Thymus (tissue), 11 donors: ENCODE measurements at regions not wholly inside any gene's neighbourhood (a gene's known extent, or its start where the extent isn't known, plus 50 kb on each side); places are given as distances from the start of the nearest gene placed in this dataset.

Experiments used
- DNase-seq, 9 donors: peaks; one replicate each; pipeline ENCODE4 v3.0.0-alpha.2; 2013; ENCODE audit warnings: low spot score in 9 of 9, low read depth in 6 of 9, missing footprints in 1 of 9
- H3K27ac ChIP-seq, 2 donors: one replicate each; pipeline ENCODE4 v1.5.1; 2013; ENCODE audit warnings: control low read depth in 1 of 2, low read depth in 1 of 2, low read length in 1 of 2, mild to moderate bottlenecking in 1 of 2, moderate library complexity in 1 of 2
- H3K27me3 ChIP-seq, 2 donors: one replicate each; pipeline ENCODE4 v1.5.1; 2013; ENCODE audit warnings: low read length in 1 of 2; ENCODE audit not compliant: control insufficient read depth in 2 of 2, insufficient read depth in 1 of 2
- H3K36me3 ChIP-seq, 2 donors: one replicate each; pipeline ENCODE4 v1.5.1; 2013; ENCODE audit warnings: low read length in 1 of 2, mild to moderate bottlenecking in 1 of 2, moderate library complexity in 1 of 2; ENCODE audit not compliant: control insufficient read depth in 2 of 2, insufficient read depth in 2 of 2
- H3K4me1 ChIP-seq, 2 donors: one replicate each; pipeline ENCODE4 v1.5.1; 2013; ENCODE audit warnings: low read length in 2 of 2; ENCODE audit not compliant: control insufficient read depth in 2 of 2, insufficient read depth in 2 of 2
- H3K4me3 ChIP-seq, 2 donors: one replicate each; pipeline ENCODE4 v1.5.1; 2013; ENCODE audit warnings: low read length in 2 of 2, control low read depth in 1 of 2, mild to moderate bottlenecking in 1 of 2
- H3K9me3 ChIP-seq, 2 donors: one replicate each; pipeline ENCODE4 v1.5.1; 2013; ENCODE audit warnings: low read length in 1 of 2, mild to moderate bottlenecking in 1 of 2; ENCODE audit not compliant: control insufficient read depth in 2 of 2, insufficient read depth in 1 of 2
- WGBS: extraction: QIAGEN DNeasy Blood & Tissue Kit; methylation state at CpG from one replicate; pipeline ENCODE4 v1.1.7; 2013; 5-methylcytosine and 5-hydroxymethylcytosine counted together
- donor health status: healthy.

DNA sequence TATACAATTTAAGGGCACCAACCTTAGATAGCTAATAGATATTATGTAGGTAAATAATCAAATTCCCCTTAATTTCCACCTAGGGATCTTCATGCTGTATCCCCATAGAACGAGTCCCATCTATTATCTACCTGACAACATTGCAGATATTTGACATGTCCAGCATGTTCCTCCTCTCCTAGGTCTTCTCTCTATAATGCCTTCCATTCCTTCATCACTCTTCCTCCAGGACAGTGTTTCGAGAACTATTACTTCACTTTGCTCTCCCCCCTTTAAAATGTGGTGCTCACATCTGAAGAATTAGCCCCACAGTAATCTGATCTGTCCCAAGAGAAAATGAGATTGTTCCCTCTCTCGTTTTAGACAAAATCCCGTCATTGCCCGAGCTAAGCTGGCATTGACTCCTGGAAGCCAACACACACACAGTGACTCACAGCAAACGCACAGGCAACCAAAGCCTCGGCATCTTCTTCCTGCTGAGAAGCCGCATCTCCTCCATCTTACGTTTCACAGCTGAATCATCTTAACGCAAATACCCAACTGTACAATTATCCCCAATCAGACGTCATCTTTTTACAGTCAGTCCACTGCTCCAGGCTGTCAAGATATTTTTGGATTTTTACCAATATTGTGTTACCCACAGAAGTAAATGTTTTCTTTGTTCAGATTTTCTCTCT lies 162.9 kb upstream of the AGAP1 start:
- Histone ChIP-seq H3K27me3 (no peaks in the 10 kb centered on the region), H3K27ac (no peak overlapping the region), H3K4me1 (no peaks in the 10 kb centered on the region), H3K4me3 (no peak overlapping the region), H3K36me3 (no peaks in the 10 kb centered on the region), H3K9me3 (no peaks in the 10 kb centered on the region)
- DNase-seq: no peak
- 91% methylated on average over 11 of the region's 11 CpGs for WGBS

DNA sequence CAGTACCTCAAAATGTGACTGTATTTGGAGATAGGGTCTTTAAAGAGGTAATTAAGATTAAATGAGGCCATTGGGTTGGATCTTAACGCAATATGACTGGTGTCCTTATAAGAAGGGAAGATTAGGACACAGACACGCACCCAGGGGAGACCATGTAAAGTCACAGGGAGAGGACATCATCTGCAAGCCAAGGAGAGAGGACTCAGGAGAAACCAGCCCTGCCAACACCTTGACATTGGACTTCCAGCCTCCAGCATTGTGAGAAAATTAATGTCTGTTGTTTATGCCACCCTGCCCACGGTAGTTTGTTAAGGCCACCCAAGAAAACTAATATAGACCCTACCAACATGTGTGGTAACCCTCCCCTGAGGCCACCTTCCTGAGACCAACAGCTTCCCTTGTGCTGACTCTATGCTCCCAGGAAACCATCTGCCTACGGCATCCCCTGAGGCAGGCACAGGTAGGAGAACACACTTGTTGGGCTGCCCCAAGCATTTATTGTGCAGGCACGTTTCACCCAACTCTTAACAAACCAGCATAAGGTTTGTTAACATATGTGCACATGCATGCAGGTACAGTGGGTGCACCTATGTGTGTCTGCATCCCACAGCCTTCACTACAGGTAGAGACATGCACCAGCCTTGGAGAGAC lies 161.5 kb upstream of the AGAP1 start:
- no peak for DNase-seq
- Histone ChIP-seq H3K36me3 (no peaks in the 10 kb centered on the region), H3K9me3 (no peaks in the 10 kb centered on the region), H3K27ac (no peak overlapping the region), H3K4me1 (no peaks in the 10 kb centered on the region), H3K27me3 (no peaks in the 10 kb centered on the region), H3K4me3 (no peak overlapping the region)
- WGBS: 91% methylated on average over 5 of the region's 5 CpGs

DNA sequence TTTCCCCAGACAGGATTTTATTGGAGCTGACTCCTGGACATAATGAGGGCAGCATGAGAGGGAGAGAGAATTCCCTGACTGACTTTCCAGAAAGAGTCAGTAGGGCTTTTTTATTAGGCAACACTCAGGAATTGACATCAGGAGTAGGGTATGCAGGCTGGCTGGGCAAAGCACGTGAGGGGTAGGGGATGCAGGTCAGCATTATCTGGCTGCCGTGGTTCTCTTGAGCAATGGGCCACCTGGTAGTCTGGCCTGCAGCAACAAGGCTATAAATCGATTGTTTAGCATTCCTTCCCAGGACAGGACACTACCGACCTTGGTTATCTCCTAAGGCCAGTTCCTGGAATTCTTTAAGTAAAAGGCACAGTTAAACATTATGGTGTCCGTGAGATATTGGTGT lies 160.8 kb upstream of the AGAP1 start:
- no peak for DNase-seq
- Histone ChIP-seq H3K27me3 (no peaks in the 10 kb centered on the region), H3K27ac (no peak overlapping the region), H3K36me3 (no peaks in the 10 kb centered on the region), H3K9me3 (no peaks in the 10 kb centered on the region), H3K4me1 (no peaks in the 10 kb centered on the region), H3K4me3 (no peak overlapping the region)
- 57% methylated on average over 5 of the region's 5 CpGs for WGBS

DNA sequence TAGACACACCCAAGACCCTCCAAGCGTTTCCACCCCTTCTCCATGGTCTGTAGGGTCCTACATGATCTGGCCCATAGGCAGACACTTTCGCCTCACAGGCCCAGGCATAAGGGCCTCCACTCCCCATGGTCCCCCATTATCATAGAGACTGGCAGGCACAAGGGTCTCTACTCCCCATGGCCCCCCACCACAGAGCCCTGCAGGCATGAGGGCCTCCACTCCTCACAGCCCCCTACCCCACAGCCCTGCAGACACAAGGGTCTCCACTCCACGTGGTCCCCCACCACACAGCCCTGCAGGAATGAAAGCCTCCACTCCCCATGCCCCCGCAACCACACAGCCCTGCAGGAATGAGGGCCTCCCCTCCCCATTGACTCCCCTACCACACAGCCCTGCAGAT lies 159.7 kb upstream of the AGAP1 start:
- Histone ChIP-seq H3K36me3 (no peaks in the 10 kb centered on the region), H3K4me3 (no peak overlapping the region), H3K4me1 (no peaks in the 10 kb centered on the region), H3K27me3 (no peaks in the 10 kb centered on the region), H3K9me3 (no peaks in the 10 kb centered on the region), H3K27ac (no peak overlapping the region)
- DNase-seq: no peak
- 74% methylated on average over 4 of the region's 4 CpGs for WGBS

DNA sequence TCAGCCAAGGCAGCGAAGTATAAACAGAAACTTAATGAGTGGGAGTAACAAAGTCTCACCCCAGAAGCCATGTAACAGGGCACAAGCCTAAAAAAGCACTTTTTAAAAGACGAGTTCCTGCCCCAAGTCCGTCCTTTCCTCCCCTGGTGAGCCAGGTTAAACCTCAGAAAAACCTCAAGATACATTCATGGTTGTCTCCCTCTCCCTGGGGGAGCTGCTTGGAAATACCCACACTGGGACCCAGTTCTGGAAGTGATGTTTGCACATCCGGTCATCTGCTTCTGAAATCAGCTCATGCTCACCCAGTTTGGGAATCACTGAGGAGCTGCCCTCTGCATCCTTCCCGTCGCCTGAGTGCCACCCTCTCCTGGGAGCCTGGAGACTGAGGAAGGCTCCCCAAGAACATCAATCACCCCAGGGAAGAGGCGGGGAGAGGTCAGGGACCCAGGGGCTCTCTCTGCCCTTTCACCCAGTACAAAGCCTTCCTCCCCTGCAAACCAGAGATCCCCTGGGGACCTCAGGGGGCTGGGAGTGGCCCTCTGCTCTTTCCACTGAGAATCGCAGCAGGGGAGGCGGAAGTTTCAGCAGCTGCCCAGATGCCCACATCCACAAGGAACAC lies 150.6 kb upstream of the AGAP1 start:
- Histone ChIP-seq H3K27me3 (no peaks in the 10 kb centered on the region), H3K36me3 (no peaks in the 10 kb centered on the region), H3K4me1 (no peaks in the 10 kb centered on the region), H3K4me3 (no peak overlapping the region), H3K27ac (no peak overlapping the region), H3K9me3 (no peaks in the 10 kb centered on the region)
- 90% methylated on average over 9 of the region's 9 CpGs for WGBS
- DNase-seq: no peak

DNA sequence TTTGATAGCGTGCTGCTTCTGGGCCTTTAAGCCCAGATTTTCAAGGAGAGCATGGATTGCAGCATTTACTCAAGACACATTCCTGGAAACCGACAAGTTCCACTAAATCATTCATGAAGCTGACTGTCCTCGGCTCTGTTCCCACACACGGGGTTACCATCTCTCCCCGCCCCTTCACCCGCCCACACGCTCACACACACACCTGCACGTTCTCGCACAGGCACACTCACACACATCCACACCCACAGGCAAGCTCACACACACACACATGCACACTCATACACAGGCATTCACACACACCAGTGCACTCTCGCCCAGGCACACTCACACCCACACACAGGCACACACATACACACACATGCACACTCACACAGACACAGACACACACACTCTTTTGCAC lies 150.0 kb upstream of the AGAP1 start:
- 86% methylated on average over 10 of the region's 10 CpGs for WGBS
- no peak for DNase-seq
- Histone ChIP-seq H3K27ac (no peak overlapping the region), H3K9me3 (no peaks in the 10 kb centered on the region), H3K4me3 (no peak overlapping the region), H3K27me3 (no peaks in the 10 kb centered on the region), H3K36me3 (no peaks in the 10 kb centered on the region), H3K4me1 (no peaks in the 10 kb centered on the region)

DNA sequence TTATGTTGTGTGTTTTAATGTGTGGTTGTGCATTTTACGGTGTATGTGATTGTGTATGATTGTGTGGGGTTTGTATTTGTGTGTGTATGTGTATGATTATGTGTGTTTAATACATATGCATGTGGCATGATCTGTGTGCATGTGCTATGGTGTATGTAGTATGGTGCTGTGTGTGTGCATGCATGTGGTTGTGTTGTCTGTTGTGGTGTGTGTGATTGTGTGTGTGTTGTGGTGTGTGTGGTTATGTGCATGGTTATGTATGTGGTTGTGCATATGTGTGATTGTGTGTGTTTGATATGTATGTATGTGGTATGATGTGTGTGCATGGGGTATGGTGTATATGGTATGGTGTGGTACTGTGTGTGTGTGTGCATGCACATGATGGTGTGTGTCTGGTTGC lies 148.1 kb upstream of the AGAP1 start:
- Histone ChIP-seq H3K27me3 (no peaks in the 10 kb centered on the region), H3K4me1 (no peaks in the 10 kb centered on the region), H3K27ac (no peak overlapping the region), H3K36me3 (no peaks in the 10 kb centered on the region), H3K4me3 (no peak overlapping the region), H3K9me3 (no peaks in the 10 kb centered on the region)
- no peak for DNase-seq
- 96% methylated on average over 1 of the region's 1 CpG for WGBS

DNA sequence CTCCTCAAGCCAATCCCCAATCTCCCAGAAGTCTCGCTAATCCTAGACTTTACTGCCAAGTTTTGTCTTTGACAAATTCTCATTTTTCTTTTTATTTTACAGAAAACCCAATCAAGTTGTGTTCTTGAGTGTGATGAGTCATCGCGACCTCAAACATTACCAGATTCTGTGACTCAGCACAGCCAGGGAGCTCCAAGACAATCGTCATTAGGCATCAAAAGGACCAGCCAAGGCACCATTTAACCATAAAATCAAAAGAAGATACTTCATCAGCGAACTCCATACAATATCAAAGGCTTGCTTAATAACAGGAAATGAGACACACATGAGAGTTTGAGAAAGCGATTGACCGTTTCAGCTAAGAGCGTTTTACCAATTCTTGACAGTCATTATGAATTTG lies 146.2 kb upstream of the AGAP1 start:
- no peak overlapping the region for H3K27ac ChIP-seq
- no peak overlapping the region for H3K4me3 ChIP-seq
- H3K9me3 ChIP-seq: no peaks in the 10 kb centered on the region
- 92% methylated on average over 8 of the region's 8 CpGs for WGBS
- no peaks in the 10 kb centered on the region for H3K36me3 ChIP-seq
- no peak for DNase-seq
- H3K27me3 ChIP-seq: no peaks in the 10 kb centered on the region
- no peaks in the 10 kb centered on the region for H3K4me1 ChIP-seq

DNA sequence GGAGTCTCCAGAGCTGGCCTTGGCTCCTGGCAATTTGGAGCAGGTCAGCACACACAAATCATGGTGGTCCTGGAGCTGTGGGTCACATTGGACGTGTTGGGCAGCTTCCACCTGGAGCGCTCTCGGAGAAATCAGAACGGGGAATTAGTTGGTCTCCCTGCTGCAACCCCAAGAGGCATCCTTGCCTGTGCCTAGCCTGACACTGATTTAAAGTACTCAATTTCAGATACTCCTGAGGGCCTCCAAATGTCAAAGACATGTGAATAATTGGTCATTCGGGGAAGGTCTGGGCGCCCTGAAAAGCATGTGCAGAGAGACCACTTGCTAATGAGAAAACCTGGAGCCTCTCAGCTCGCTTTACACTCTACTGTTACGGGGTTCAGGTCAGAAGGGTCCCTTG lies 145.5 kb upstream of the AGAP1 start:
- no peaks in the 10 kb centered on the region for H3K9me3 ChIP-seq
- 96% methylated on average over 8 of the region's 8 CpGs for whole genome bisulfite sequencing
- no peaks in the 10 kb centered on the region for H3K36me3 ChIP-seq
- no peaks in the 10 kb centered on the region for H3K4me1 ChIP-seq
- no peak overlapping the region for H3K27ac ChIP-seq
- no peaks in the 10 kb centered on the region for H3K27me3 ChIP-seq
- no peak for DNase-seq
- H3K4me3 ChIP-seq: no peak overlapping the region
